ENCODE measurements at regions not wholly inside any gene's neighbourhood (a gene's known extent, or its start where the extent isn't known, plus 50 kb on each side); places are given as distances from the start of the nearest gene placed in this dataset.
"Not testable (repeated sequence)": the region's sequence is repeated elsewhere in the genome, so short reads cannot be mapped to it uniquely, and the experiment has no call there.

DNA sequence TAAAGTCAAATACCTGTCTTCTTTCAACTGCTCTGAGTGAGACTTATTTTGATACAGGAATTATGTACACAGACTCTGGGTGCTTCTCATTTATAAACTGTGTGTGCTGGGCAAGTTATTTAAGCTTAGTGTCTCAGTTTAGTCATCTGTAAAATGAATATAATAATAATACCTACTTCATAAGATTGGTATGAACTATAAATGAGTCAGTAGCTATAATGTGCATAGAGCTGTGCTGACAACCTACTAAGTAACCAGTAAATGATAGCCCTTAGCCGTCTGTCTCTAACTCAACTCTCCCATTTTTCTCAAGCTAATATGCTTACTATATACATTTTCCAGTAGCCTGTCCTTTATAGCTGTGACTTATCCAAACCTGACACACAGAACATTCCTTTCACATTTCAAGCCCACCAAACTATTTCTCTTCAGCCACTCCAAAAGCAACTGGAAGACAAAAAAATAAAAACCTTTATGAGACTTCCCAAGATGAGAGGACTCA, 319.8 kb downstream of the ETAA1 start:
- DNase-seq, result no peak

DNA sequence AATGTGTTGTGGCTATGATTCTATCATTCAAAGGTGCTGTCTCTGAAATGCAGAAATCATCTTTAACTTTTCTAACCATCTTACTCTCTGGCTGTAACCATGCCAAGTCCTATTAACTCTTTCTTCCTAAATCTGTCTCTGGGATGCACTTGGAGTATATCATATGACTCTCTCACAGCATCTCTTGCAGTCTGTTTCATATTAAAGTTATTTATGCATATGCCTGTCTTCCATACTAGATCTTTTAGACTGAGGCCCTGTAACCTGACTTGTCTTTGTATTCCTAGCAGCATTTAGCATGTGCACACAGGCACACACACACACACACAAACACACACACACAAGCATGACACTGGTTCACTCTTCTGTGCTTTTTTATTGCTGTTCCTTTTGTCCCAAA, 320.6 kb downstream of the ETAA1 start:
- no peak for DNase-seq

DNA sequence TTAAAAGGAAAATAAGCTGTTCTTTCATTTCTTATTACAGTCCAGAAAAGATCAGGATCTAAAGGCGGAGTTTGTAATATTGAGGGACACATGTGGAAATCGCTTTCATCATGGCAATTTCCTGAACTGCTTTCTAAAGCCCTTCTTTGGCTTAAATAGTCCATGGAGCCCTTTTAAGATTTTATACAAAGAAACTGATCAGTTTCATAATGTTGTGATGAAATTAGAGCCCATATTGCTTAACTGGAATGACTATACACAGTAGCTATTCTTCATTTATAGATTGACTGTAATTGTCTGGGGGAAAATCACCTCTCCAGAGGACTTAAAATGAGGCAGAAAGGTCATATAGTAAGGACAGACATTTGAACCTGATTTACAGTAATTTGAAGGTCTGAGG, 322.2 kb downstream of the ETAA1 start:
- no peak for DNase-seq

DNA sequence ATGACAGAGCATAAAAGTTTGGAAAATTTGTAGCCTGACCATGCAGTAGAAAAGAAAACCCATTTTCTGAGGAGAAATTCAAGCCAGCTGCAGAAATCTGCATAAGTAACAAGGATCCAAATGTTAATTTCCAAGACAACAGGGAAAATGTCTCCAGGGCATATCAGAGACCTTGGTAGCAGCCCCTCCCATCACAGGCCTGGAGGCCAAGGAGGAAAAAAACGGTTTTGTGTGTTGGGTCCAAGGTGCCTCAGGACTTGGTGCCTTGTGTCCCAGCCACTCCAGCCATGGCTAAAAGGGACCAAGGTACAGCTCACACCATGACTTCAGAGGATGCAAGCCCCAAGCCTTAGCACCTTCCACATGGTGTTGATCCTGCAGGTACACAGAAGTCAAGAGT, 324.4 kb downstream of the ETAA1 start:
- DNase-seq, result no peak

DNA sequence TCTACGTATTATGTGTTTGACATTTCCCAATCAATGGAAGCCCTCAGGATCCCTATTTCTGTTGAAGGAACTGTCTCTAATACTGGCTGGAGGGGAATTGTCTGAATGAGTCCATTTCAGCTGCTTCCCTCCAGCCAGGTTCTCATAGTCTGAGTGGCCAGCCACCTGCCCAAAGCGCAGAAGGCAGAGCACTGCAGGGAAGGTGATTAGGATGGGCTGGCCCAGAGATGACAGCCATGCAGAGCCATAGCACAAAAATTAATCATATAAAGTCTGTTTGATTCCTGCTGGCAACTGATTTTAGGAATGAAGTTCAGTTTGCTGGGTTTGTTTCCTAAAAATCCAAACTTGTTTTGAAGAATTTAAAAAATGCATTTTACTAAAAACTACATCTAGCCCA, 327.1 kb downstream of the ETAA1 start:
- no peak for DNase-seq

DNA sequence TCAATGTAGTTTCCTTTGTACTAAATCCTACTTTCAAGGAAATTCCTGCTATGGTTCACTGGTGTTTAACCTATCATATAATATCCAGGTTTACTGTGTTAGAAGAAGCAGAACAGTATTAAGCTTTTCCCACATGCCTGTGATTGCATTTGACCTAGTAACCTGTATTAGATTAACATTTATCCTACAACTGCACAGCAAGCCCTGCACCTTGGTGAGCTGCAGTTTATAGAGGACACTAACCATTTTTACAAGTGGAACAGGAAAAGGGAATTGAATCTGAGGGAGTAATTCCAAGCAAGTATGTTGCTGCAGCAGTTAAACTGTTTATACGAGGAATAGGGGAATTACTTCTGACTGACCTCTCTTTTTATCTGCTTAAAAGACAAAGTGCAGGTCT, 328.6 kb downstream of the ETAA1 start:
- no peak for DNase-seq

DNA sequence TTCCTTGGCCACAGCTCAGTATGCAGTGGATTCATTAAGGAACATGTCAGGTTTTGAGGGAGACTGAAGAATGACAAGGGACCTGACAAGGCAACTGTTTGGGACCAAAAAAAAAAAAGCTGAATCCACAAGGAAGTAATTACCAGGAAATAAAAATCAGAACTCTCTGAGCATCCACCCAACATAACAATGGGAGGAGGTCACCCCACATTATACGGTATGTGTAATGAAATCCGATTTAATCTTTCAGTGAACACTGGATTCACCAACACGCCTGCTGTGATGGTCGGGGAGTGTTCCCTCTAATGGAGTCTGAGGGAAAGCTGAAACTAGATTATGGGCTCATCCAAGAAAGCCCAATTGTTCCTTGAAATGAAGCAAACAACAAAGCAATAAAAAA, 329.3 kb downstream of the ETAA1 start:
- DNase-seq, result peak; percentile 29

DNA sequence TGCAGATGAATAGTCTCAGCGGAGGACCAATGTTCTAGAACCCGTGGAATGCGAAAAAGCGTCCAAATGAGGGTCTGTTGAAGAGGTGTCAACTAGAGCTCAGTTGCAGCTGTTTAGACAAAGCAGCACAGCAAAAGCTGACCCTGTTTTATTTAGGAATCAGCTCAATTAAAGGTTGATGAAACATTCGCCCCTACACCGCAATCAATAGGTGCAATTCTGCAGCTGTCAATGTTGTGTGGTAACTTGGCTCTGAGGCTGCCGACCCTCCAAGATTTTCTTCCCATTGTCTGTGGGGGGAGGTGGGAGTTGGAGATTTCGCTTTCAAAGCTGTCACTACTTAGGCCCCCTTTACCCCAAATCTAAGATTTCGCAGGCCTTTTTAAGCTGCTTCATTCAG, 330.0 kb downstream of the ETAA1 start:
- no peak for DNase-seq

DNA sequence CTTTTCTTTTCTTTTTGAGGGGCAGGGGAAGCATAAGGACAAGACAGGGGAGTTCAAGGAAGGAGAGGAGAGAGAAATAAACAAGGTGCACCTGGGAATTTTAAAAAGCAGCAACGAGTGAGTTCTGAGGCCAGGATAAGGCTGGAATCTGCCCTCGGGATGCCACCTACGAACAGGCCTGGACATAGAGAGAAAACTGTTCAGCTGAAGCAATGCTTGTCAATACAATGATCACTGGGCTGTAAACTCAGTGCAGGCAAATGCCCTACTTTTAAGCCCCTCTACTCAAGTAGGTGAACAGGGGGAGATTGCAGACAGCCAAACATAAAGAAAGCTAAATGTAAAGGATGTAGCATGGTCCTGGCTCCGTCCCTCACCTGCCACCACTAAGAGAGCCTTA, 330.5 kb downstream of the ETAA1 start:
- no peak for DNase-seq

DNA sequence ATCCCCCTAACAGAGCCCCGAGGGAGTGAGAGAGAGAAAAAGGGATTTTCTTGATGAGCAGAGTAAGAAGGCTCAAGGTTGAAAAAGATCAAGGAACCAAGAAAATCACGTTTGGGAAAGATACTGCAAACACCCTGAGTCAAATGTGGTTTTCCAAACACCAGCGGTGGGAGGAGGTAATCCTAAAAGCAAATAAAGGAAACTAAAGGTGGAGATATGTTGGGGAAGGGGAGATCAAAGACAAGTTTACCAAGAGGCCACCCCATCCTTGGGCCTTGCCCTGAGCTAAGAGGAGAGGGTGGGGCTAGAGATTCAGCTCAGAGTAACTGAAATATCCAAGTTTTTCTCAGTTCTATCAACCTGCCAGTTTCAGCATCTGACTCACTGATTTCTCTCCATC, 332.3 kb downstream of the ETAA1 start:
- DNase-seq, result no peak

DNA sequence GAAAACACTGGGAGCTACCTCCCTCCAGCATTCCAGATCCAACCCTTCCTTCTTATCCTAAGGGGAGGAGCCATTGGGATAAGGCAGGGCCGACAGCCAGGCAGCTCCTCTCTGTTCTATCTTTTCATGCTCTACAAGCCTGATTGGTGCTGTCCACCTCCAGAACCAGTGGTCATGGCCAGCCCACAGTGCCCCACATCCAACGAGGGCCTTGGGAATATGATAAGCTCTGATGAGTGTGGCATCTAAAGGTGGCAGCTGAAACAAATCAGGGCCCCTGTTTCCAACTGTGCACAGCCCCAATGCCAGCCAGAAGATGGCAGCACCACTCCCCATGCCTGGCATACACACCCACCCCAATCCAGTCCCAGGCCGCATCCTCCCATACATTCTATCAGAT, 329.3 kb downstream of the C1D start:
- DNase-seq, result no peak

DNA sequence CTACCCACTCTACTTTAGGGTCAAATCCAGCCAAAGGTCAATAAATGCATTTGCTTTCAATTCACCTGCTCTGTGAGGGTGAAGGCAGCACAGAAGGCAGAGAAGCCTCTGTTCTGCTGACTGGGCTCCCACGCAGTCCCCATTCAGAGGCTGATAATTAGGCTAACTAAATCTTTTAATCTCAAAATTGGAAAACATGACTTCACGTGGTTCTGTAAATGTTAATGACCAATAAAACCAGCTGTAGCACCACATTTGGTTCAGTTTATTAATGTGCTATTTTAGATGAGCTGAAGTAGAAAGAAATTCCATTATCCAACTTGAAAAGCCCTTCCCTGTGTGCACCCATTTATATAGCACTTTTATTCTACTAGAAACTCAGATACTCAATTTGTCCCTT, 310.6 kb downstream of the C1D start:
- DNase-seq, result no peak

DNA sequence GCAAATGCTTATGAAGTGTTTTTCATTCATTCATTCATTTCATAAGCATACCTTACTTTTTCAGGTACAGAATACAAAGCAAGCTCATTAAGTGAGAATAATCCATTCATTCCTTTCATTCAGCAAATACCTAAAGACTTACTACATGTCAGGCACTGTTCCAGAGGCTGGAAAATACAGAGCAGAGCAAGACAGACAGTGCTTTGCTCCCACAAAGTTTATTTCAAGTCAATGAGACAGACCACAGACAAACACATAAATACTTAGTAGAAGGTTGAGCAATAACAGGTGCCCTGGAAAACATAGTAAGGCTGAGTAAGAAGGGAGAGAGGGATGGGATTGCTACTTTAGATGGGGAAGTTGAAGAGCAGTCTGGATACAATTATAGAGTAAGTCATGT, 309.8 kb downstream of the C1D start:
- no peak for DNase-seq

DNA sequence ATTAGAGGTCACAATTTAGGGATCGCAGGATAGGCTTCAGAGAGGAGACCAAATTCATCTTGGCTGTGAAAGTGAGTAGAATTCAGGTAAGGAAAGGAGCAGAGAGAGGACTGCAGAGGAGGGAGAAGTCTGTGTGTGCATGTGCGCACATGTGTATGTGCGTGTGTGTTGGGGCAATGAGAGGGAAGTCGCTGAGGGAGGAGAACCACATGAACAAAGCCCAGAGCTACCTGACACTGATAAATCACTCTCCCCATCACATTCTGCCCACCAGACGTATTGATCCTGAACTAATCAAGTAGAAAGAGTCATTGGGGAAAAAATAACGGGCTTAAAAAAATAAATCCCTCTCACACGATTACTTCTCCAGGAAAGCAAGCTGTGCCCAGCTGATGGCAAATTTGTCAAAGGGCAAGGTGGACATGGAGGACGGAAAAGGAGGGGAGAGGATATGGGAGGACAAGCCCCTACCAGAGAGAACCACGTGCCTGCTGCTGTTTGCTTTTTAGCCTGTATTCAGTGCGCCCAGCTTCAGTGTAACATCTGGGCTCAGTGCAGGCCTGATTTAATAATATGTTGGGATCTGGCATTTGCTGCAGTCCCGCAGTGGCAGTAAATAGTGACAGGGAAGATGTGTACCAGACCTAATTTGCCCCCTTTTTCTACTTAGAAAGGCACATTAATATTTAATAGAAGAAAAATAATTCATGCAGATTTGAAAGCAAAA, 307.5 kb downstream of the C1D start:
- DNase-seq, result no peak

DNA sequence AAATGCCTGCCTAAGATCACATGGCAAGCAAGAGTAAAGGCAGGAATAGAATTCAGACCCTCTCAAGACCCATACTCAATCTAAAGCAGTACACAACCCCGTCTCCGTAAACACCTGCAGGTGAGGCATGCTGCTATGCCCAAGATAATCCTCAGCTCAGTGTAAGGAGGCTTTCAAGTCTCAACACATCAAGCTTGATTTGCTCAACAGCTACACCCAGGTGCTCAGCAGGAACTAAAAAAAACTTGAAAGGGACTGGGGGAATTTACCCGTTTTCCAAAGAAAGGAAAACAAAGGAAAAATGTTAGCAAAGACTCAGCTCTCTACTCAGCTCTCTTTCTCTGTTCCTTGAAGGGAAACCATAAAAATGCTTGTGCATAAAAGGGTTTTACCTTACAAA, 301.8 kb downstream of the C1D start:
- DNase-seq, result no peak

DNA sequence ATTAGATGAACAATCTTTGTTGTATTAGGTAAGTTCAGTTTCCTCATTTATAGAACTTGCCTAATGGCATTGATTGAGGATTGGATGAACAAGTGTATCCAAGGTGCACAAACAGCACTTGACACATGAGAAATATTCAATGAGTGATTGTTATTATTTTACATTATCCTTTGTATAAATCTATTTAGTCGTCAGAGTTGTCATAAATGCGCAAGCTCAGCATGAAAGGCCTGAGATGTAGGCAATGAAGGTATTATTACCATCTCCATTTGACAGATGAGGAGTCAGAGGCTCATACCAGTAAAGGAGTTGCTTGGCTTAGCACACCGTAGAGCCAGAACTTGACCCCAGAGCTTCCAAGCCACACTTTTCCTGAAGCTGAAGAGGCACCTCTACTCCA, 291.4 kb downstream of the C1D start:
- DNase-seq, result no peak

DNA sequence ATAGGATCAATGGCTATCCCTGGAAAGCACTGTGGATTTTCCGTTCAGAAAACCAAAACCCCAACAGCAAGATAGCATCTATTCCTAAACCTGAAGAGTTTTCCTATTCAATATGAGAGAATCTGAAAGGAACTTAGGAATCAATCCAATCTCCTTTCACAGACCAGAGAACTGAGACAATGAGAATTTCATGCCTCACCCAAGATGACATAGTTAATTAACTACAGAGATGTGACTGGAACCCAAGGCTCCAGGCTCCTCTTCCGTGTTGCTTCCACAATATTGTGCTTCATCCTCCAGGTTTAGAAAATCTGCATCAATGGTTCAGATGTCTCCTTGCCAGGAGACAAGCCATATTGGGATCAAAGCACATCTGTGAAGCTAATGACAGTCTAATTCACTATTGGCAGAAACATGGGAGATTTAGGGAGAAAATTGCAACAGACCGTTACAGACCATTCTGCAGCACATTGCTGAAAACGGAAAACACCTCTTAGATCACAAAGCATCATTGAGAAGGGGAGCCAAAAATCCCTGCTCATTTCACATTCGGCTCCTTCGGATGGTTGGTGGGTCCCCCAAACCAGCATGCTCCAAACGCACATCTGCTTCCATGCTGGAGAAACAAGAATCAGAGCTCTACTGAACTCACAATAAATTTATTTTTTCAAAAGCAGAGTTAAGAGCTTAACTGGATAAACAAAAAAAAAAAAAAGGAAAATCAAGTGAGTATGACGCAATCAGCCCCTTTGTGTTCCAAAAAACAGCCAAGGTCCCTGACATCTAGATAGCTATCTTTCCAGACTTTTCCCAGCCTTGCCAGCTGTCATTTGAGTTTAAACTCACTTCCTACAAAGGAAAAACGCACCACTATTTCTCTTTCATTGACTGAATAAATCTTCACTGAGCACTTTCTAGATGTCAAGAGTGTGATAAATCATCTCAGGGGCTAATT, 290.3 kb downstream of the C1D start:
- DNase-seq, result no peak

DNA sequence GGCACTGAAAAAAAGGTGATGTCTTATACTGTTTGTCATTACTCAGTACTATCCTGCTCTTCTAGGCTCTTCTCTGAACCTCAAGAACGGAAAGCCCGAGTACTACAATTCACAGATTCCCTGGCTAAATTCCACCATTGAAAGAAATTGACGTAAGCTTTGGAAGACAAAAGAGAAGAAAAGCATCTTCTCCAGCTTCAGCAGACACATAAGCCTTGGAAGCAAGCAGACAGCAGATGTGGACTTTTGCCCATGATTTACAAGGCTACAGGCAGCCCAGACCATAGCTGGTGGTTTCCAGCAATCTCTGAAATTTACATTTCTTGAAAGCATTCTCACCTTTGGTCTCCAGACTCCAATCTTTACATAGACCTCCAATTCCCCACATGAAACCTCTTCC, 289.0 kb downstream of the C1D start:
- DNase-seq, result no peak

DNA sequence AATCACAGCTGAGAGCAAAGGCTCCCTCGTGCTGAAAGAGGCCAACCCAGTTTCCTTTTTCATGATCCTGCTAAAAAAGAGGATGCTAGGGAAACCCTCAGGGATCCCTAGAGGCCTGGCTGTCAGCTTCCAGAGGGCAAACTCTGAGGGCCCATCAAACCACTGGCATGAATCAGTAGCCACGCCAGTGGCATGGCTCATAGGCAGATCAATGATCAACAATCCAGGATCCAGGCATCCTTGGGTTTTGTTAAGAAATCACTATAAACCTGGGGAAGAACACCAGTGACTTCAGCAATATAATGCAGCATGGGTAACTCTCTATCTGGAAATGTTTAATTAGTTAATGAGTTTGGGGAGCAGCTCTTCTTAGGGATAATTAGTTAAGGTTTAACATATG, 286.5 kb downstream of the C1D start:
- no peak for DNase-seq

DNA sequence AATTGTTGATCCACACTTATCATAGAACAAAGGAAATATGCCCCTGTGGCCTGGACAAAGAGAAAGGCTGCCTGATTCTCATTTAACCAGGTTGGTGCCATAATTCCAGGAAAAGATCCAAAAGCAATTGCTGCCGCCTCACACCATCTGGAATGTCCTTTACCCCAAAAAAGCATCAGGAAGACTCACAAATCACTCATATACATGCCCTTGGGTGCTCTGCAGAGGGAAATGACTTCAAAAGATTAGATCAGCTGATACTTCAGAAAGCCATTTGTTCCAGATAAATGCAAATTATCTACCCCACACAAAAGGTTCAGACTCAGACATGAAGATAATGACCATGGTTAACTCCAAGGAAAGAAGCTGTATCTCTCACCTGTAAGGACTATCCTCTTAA, 285.8 kb downstream of the C1D start:
- no peak for DNase-seq

DNA sequence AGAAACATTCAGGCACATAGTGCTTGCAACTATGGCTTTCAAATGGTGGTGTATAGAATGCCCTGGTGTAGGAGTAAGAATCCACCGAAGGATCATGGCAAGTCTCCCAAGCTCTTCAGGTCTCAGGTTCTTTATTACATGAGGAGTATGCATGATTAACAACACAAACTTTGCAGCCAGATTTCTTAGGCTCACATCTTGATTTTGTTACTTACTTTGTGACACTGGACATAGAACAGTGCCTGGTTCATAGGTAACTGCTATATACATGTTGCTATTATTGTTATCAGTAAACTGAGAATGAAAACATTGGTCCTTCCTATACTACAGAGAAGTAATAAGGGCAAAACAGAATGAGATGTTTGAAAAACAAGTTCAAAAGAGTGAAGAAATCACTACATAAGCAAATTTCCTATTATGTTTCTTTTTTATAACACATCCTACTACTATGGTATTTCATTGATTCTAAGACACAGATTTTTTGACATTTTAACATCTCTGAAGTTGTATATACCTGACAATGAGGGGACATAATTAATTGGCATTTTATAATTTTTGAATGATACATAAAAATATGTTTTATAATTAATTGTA, 284.9 kb downstream of the C1D start:
- no peak for DNase-seq

DNA sequence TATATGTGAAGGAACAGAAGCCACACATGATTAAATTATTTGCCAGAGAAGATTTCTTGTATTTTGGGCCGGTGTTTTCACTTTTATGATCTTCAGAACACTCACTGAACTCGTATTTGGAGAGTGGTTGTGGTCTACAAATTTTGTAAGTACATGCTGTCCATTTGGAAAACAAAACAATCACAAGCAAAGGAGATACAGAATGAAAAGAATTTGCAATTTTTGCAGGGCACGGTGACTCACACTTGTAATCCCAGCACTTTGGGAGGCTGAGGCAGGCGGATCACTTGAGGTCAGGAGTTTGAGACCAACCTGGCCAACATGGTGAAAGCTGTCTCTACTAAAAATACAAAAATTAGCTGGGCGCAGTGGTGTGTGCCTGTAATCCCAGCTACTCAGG, 282.0 kb downstream of the C1D start:
- DNase-seq, result not testable (repeated sequence)

DNA sequence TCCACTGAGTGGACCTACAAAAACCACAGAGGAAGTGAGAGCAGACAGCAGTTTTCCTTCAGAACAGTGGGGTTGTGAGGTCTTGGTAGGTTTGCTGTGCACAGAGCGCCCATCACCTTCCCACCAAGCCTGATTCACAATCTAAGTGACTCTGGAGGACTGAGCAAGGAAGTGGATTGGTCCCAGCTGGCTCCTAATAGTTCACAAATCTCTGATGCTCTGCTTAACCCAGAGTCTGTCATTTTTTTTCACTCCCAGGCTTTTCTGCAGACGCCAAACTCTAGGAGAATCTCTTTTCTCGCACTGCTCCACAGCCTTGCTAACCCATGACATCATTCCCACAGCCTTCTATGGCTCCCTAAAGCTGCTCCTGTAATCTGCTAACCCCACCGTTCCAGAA, 280.4 kb downstream of the C1D start:
- no peak for DNase-seq

DNA sequence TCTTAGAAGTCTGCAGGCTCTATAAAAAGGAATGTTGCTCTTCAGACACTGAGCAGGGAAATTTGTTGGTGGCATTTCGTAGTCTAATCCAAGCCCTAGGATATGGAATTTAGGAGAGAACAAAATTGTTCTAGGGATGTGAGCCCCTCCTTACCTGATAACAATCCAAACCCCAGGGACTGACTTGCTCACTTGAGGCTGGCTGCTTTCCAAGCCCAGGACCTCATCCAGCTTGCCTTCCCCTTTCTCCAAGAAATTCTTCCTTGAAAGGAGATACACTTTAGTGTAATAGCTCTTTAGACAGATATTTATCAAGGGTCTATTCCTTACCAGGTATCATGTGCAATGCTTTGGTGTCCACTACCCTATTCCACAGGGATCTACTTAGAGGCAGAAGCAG, 279.8 kb downstream of the C1D start:
- DNase-seq, result no peak
